ENCODE measurements at regions not wholly inside any gene's neighbourhood (a gene's known extent, or its start where the extent isn't known, plus 50 kb on each side); places are given as distances from the start of the nearest gene placed in this dataset.
A peak's percentile ranks its signal among the peaks of the same experiment; 100 is the strongest.
"Not testable (repeated sequence)": the region's sequence is repeated elsewhere in the genome, so short reads cannot be mapped to it uniquely, and the experiment has no call there.

DNA sequence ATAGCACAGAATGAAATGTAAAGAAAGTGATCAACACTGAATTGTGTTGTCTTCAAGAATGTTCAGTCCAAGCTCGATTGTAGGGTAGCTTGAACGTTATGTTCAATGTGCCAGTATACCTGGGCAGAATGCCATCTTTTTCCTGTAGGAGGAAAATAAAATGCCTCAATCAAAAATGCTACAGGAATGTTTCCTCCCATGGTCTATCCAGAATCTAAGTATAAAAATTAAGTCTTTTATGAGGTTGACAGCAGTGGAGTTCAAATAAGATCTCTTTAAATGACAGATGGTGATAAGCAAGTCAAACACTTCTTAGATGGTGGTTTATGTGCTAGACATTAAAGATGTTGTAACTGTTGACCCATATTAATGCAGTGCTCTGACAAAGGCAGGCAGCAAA lies 488.6 kb downstream of the CSNK1G3 start:
- Histone ChIP-seq H3K9ac (no peak overlapping the region), H3K27ac (no peak overlapping the region), H3K9me3 (replicated peaks in 1 of 11) (no peaks in the 10 kb centered on the region), H3K27me3 (no peaks in the 10 kb centered on the region), H3K4me3 (no peak overlapping the region), H3K4me2 (no peak overlapping the region), H3K4me1 (peaks cover 0 to 6% (median 0%) of the 10 kb centered on the region in 10 experiments; a peak in 1 of 20 replicates), H4K20me1 (no peaks in the 10 kb centered on the region), H3K36me3 (no peaks in the 10 kb centered on the region)
- TF ChIP-seq Cebpa-rat (IDR thresholded peaks at IDR 0.05), result no peak

DNA sequence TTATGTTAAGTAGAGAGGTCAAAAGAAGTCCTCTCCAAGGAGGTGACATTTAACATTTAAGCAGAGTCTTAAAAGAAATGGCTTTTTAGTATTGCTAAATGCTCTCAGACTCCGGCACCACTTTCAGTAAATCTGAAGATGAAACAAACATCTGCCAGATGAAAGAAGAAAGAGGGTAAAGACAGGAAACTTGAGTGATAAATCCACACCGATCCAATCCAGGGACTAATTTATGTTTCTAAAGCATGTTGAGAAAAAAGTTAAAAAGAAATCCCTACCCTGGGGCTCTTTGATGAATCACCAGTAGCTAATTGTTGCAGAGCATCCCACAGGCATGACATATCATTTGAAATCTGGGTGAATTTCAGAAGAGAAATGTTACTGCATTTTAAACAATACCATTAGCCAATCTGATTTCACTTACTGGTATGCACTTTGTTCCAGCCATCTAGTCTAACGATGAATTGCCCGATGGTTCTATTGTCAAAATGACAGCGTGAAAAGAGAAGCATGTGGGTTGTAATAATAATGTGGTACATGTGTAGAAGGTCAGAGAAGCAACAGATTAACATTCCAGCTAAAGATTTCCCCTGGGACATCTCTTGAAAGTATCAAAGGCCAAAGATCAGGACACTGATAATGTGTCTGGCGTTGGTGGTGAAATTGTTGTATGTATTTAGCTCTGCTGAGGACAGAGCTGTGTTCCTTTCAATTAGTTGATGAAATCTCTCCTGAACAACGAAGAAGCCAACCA lies 485.7 kb downstream of the CSNK1G3 start:
- Histone ChIP-seq H4K20me1 (no peaks in the 10 kb centered on the region), H3K9me3 (replicated peaks in 1 of 11) (no peaks in the 10 kb centered on the region), H3K36me3 (no peaks in the 10 kb centered on the region), H3K27me3 (no peaks in the 10 kb centered on the region), H3K4me1 (peaks cover 0 to 6% (median 0%) of the 10 kb centered on the region in 10 experiments; a peak in 1 of 20 replicates), H3K4me2 (0 out of 22 replicates have a peak overlapping the region, but pooled peaks of 1 of the 11 experiments have one; percentile 2), H3K27ac (no peak overlapping the region), H3K4me3 (no peak overlapping the region), H3K9ac (no peak overlapping the region)
- TF ChIP-seq Cebpa-rat (IDR thresholded peaks at IDR 0.05), result no peak

DNA sequence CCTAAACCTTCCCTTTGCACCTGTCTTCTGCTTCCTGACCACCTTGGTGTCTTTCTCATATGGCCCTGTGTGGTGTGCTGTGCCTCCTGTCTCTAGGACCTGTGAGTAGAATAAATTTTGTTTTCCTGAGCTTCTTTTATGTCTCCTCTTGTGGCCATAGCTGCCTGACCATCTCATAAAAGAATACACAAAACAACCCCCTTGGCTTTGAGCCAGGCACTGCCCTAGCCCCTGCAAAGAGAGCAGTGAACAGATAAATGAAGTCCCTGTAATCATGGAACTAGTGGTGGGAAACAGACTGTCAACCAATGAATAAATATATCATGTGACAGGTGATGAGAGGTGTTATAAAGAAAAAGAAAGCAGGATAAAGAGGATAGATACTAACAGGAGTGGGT lies 485.1 kb downstream of the CSNK1G3 start:
- H3K4me1 ChIP-seq, result peaks cover 0 to 6% (median 0%) of the 10 kb centered on the region in 10 experiments; a peak in 1 of 20 replicates
- no peak overlapping the region for H3K27ac ChIP-seq
- H3K4me2 ChIP-seq, result 0 out of 22 replicates have a peak overlapping the region, but pooled peaks of 1 of the 11 experiments have one; percentile 2
- no peaks in the 10 kb centered on the region for H3K9me3 ChIP-seq (replicated peaks in 1 of 11)
- TF ChIP-seq Cebpa-rat (IDR thresholded peaks at IDR 0.05), result no peak
- H3K9ac ChIP-seq, result no peak overlapping the region
- H4K20me1 ChIP-seq, result no peaks in the 10 kb centered on the region
- H3K27me3 ChIP-seq, result no peaks in the 10 kb centered on the region
- H3K36me3 ChIP-seq, result no peaks in the 10 kb centered on the region
- no peak overlapping the region for H3K4me3 ChIP-seq

DNA sequence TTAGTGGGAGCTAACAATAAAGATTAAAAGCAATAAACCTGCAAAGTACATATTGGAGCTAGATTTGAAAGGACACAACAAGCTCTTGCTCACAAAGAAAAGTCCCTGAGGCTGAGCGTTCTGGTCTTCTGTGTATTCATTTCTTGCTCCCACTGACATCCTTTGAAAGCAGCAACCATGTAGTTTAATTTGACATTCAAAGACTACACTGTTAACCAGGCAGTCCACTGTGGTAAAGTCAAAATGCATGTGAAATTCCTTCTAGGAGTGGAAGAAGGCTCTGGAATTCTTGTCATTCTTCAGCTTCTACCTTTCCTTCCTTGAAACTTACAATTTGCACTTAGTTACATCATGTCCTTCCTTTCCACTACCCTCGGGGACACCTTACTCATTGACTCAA lies 480.7 kb downstream of the CSNK1G3 start:
- no peak overlapping the region for H3K9ac ChIP-seq
- no peak overlapping the region for H3K4me3 ChIP-seq
- H3K4me2 ChIP-seq, result no peak overlapping the region
- no peaks in the 10 kb centered on the region for H4K20me1 ChIP-seq
- H3K36me3 ChIP-seq, result no peaks in the 10 kb centered on the region
- TF ChIP-seq Cebpa-rat (IDR thresholded peaks at IDR 0.05), result no peak
- peaks cover 5 to 15% (median 8%) of the 10 kb centered on the region in 11 experiments; a peak in 12 of 22 replicates for H3K9me3 ChIP-seq (replicated peaks in 1 of 11)
- H3K27me3 ChIP-seq, result no peaks in the 10 kb centered on the region
- H3K4me1 ChIP-seq, result peaks cover 0 to 4% (median 0%) of the 10 kb centered on the region in 10 experiments; a peak in 1 of 20 replicates
- H3K27ac ChIP-seq, result no peak overlapping the region

DNA sequence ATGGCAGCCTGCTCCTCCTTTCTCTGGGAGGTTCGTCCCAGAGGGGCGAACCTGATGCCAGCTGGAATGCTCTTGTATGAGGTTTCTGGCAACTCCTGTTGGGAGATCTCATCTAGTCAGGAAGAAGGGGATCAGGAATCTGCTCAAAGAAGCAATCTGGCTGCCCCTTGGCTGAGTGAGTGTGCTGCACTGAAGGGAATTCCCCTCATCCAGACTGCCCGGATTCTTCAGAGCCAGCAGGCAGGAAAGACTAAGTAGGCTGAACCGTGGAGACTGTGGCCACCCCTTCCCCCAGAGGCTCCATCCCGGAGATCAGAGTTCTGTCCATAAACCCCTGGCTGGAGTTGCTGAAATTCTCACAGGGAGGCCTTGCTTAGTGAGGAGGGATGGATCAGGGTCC lies 476.0 kb downstream of the CSNK1G3 start:
- no peaks in the 10 kb centered on the region for H3K27me3 ChIP-seq
- H3K4me3 ChIP-seq, result no peak overlapping the region
- H3K27ac ChIP-seq, result no peak overlapping the region
- H3K4me2 ChIP-seq, result no peak overlapping the region
- no peak for TF ChIP-seq Cebpa-rat (IDR thresholded peaks at IDR 0.05)
- H3K36me3 ChIP-seq, result no peaks in the 10 kb centered on the region
- peaks cover 8 to 25% (median 16%) of the 10 kb centered on the region in 11 experiments; a peak in 20 of 22 replicates for H3K9me3 ChIP-seq (replicated peaks in 1 of 11)
- H3K9ac ChIP-seq, result no peak overlapping the region
- no peaks in the 10 kb centered on the region for H4K20me1 ChIP-seq
- H3K4me1 ChIP-seq, result no peaks in the 10 kb centered on the region

DNA sequence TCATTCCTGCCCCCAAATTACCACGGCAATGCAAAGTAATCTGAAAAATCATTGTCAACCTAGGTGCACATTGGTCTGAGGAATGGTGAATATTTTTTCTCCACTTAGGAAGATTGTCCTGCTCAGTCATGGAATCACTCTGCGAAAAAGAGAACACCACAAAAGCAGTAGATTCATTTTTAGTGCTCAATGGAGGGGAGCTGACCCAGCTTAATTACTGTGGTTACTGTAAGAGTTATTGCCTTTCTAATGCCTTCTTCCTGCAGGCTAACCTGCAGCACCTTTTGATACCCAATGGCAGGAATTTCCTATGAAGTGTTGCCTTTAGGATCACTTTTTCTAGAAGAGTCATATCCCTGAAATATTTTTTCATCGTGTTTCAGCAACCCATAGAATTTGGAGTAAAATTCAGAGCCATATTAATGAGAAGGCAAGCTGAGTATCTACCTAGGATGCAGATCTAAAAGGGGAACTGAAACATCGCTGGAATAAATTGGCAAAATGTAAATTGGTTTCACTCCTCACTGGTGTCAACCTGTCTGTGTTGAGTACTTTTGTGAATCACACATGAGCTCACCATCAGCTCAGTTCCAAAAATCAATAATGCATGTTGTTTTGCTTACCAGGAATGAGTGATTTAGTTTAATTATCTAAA lies 464.5 kb downstream of the CSNK1G3 start:
- H3K27me3 ChIP-seq, result no peaks in the 10 kb centered on the region
- H3K4me1 ChIP-seq, result peaks cover 0 to 11% (median 4%) of the 10 kb centered on the region in 10 experiments; a peak in 5 of 20 replicates
- TF ChIP-seq Cebpa-rat (IDR thresholded peaks at IDR 0.05), result no peak
- no peak overlapping the region for H3K9ac ChIP-seq
- no peaks in the 10 kb centered on the region for H4K20me1 ChIP-seq
- H3K36me3 ChIP-seq, result no peaks in the 10 kb centered on the region
- H3K27ac ChIP-seq, result no peak overlapping the region
- H3K9me3 ChIP-seq (replicated peaks in 1 of 11), result peaks cover 0 to 18% (median 6%) of the 10 kb centered on the region in 11 experiments; a peak in 8 of 22 replicates
- H3K4me2 ChIP-seq, result no peak overlapping the region
- H3K4me3 ChIP-seq, result no peak overlapping the region

DNA sequence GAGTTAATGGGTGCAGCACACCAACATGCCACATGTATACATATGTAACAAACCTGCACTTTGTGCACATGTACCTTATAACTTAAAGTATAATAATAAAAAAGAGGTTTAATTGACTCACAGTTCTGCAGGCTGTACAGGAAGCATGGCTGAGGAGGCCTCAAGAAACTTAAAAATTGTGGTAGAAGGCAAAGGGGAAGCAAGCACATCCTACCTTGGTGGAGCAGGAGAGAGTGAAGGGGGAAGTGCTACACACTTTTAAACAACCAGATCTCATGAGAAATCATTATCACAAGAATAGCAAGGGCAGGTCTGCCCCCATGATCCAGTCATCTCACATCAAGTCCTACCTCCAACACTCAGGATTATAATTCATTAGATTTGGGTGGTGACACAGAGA lies 463.5 kb downstream of the CSNK1G3 start:
- H3K4me1 ChIP-seq, result peaks cover 0 to 11% (median 4%) of the 10 kb centered on the region in 10 experiments; a peak in 5 of 20 replicates
- peaks cover 0 to 18% (median 6%) of the 10 kb centered on the region in 11 experiments; a peak in 8 of 22 replicates for H3K9me3 ChIP-seq (replicated peaks in 1 of 11)
- H4K20me1 ChIP-seq, H3K4me3 ChIP-seq, H3K4me2 ChIP-seq, H3K36me3 ChIP-seq, H3K9ac ChIP-seq, H3K27me3 ChIP-seq, H3K27ac ChIP-seq: not testable (repeated sequence)

DNA sequence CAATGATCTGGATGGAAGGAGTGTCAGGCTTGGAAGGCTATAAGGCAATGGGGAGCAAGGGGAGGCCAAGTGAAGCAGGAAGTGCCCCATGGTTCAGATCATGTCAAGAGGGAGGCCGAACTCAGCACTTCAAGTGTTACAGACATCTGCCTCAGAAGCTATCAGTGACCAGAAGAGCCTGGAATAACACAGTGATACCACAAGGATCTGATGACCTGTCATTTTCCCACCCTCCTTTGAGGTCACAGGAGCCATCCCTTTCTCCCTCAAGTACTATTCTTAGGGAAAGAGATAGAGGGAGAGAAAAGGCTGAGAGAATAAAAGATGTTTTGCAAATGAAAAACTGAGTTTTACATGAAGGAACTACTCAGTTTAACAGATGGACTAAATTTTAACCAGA lies 454.8 kb downstream of the CSNK1G3 start:
- H4K20me1 ChIP-seq, result no peaks in the 10 kb centered on the region
- peaks cover 0 to 4% (median 0%) of the 10 kb centered on the region in 11 experiments; a peak in 1 of 22 replicates for H3K9me3 ChIP-seq (replicated peaks in 1 of 11)
- no peaks in the 10 kb centered on the region for H3K4me1 ChIP-seq
- no peaks in the 10 kb centered on the region for H3K27me3 ChIP-seq
- no peak overlapping the region for H3K9ac ChIP-seq
- H3K36me3 ChIP-seq, result no peaks in the 10 kb centered on the region
- H3K4me3 ChIP-seq, result no peak overlapping the region
- no peak overlapping the region for H3K4me2 ChIP-seq
- TF ChIP-seq Cebpa-rat (IDR thresholded peaks at IDR 0.05), result no peak
- no peak overlapping the region for H3K27ac ChIP-seq

DNA sequence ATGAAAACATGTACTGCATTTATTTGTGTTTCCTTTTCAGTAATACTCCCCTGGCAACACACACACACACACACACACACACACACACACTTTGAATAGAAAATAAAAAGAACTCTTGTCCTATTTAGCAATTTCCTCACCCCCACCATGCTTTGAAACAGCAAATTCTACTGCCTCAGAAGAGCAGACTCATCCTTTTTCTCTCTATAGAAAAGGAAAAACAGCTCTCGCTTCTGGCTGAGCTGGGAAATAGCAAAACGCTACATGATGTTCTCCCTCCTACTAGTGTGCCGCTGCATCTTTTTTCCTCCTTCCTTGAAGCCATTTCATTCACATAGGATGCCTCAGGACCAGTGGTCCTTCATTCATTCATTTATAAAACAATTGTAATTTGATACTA lies 453.6 kb downstream of the CSNK1G3 start:
- no peak overlapping the region for H3K9ac ChIP-seq
- H3K9me3 ChIP-seq (replicated peaks in 1 of 11), result no peaks in the 10 kb centered on the region
- TF ChIP-seq Cebpa-rat (IDR thresholded peaks at IDR 0.05), result no peak
- H3K27ac ChIP-seq, result no peak overlapping the region
- H3K4me2 ChIP-seq, result no peak overlapping the region
- H3K4me3 ChIP-seq, result no peak overlapping the region
- H4K20me1 ChIP-seq, result no peaks in the 10 kb centered on the region
- no peaks in the 10 kb centered on the region for H3K27me3 ChIP-seq
- H3K4me1 ChIP-seq, result no peaks in the 10 kb centered on the region
- no peaks in the 10 kb centered on the region for H3K36me3 ChIP-seq
